ENCODE measurements at regions not wholly inside any gene's neighbourhood (a gene's known extent, or its start where the extent isn't known, plus 50 kb on each side); places are given as distances from the start of the nearest gene placed in this dataset.

DNA sequence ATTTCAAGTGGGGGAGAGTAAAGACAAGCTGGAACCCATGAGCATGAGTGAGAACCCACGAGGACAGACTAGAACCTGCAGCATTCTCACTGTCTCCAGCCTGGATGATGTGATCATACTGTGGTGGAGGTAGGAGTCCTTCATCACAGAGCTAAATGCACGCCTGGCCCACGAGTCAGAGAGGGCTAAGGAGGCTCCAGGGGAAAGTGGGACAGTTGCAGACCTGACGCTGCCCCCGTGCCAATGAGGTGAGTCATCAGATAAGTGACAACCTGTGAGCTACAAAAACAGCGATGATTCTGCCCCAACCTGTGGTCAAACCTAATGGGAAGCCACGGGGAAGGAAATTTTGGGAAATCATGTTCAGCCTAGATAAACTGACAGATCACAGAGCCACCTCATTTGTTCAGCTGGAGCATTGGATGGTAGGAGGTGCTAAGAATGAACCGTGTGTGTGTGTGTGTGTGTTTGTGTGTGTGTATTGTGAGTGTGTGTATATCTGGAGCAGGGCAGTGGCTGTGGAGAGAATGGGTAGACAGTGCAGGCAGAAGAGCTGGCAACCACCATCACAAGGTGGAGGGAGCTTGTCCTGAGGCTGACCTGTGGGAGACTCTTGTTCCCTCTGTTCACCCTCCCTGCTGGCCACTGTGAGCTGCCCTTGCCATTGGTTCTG lies 131.8 kb downstream of the UTP18 start:
- ChIA-PET POLR2A (ENCODE audit: unreplicated experiment) (no interaction called here), CTCF (interaction anchor here (0.7 kb wide), 1 partner anchor 93 kb away, joined by 4 read pairs; no protein-coding TSS in a partner anchor)
- H3K9ac ChIP-seq (ENCODE audit: low read length) = no peak overlapping the region
- H3K27me3 ChIP-seq (ENCODE audit: low read length) = peaks cover 77% of the 10 kb centered on the region
- H3K27ac ChIP-seq (ENCODE audit: low read length) = no peak overlapping the region
- no peak overlapping the region for H3K4me3 ChIP-seq (ENCODE audit: low read length)
- no peaks in the 10 kb centered on the region for H3K9me2 ChIP-seq (replicated peaks; ENCODE audit: low read length)
- peaks cover 6% of the 10 kb centered on the region; the same call in 1 of the 2 replicates for H3K4me1 ChIP-seq (ENCODE audit: insufficient read depth, low read length)
- H2AFZ ChIP-seq (ENCODE audit: low read length) = 0 out of 2 replicates have a peak overlapping the region, but pooled peaks have one; percentile 15
- no peak; the same call in 1 of the 2 replicates for ATAC-seq
- intact Hi-C loops (cut with micrococcal nuclease) = no loop called here
- H3K9me3 ChIP-seq (ENCODE audit: low read length) = no peaks in the 10 kb centered on the region
- peak; percentile 46 for DNase-seq
- TF ChIP-seq EZH2phosphoT487 (IDR thresholded peaks at IDR 0.05; ENCODE audit: borderline replicate concordance, low read length) (no peak), EZH2 (IDR thresholded peaks at IDR 0.05; ENCODE audit: low read length, unreplicated experiment) (no peak)
- TF ChIP-seq, protein P1, sequence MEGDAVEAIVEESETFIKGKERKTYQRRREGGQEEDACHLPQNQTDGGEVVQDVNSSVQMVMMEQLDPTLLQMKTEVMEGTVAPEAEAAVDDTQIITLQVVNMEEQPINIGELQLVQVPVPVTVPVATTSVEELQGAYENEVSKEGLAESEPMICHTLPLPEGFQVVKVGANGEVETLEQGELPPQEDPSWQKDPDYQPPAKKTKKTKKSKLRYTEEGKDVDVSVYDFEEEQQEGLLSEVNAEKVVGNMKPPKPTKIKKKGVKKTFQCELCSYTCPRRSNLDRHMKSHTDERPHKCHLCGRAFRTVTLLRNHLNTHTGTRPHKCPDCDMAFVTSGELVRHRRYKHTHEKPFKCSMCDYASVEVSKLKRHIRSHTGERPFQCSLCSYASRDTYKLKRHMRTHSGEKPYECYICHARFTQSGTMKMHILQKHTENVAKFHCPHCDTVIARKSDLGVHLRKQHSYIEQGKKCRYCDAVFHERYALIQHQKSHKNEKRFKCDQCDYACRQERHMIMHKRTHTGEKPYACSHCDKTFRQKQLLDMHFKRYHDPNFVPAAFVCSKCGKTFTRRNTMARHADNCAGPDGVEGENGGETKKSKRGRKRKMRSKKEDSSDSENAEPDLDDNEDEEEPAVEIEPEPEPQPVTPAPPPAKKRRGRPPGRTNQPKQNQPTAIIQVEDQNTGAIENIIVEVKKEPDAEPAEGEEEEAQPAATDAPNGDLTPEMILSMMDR (conservative IDR thresholded peaks at IDR 0.05; ENCODE audit: low read depth, low read length) = no peak
- BruUV-seq (replicated peaks) = no TSS peak
- H4K20me1 ChIP-seq (ENCODE audit: low read length) = no peaks in the 10 kb centered on the region
- no peaks in the 10 kb centered on the region for H3K79me2 ChIP-seq (ENCODE audit: low read length)
- H3F3A ChIP-seq (ENCODE audit: low read length, unreplicated experiment) = no peaks in the 10 kb centered on the region
- no peak overlapping the region for H3K4me2 ChIP-seq (ENCODE audit: low read length)
- no peaks in the 10 kb centered on the region for H3K36me3 ChIP-seq (ENCODE audit: low read depth, low read length)

DNA sequence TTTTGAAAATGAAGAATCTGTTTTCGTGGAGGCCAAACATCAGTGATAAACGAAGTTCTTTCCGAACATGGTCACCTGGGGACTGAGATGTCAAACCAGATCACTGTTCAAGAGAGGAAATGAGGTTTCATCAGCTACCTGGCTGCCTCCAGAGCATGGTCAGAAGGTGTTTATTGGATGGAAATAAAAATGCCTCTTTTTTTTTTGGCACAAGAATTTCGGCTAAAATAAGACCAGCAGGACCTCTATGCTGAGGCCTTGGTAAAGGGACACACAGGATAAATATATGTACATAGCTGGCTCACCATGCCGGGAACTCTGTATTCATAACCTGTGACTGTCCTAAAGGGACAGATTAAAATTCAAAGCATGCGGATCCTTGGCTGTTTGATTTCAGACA lies 135.3 kb downstream of the UTP18 start:
- intact Hi-C loops (cut with micrococcal nuclease) = no loop called here
- Histone ChIP-seq H3K4me1 (ENCODE audit: insufficient read depth, low read length) (peaks cover 13% of the 10 kb centered on the region; the same call in 1 of the 2 replicates), H3K9me2 (replicated peaks; ENCODE audit: low read length) (no peaks in the 10 kb centered on the region), H2AFZ (ENCODE audit: low read length) (no peak overlapping the region), H4K20me1 (ENCODE audit: low read length) (no peaks in the 10 kb centered on the region), H3K4me3 (ENCODE audit: low read length) (no peak overlapping the region), H3K4me2 (ENCODE audit: low read length) (no peak overlapping the region), H3K36me3 (ENCODE audit: low read depth, low read length) (no peaks in the 10 kb centered on the region), H3F3A (ENCODE audit: low read length, unreplicated experiment) (no peaks in the 10 kb centered on the region), H3K27ac (ENCODE audit: low read length) (no peak overlapping the region), H3K27me3 (ENCODE audit: low read length) (peaks cover 50% of the 10 kb centered on the region), H3K79me2 (ENCODE audit: low read length) (no peaks in the 10 kb centered on the region), H3K9ac (ENCODE audit: low read length) (no peak overlapping the region), H3K9me3 (ENCODE audit: low read length) (no peaks in the 10 kb centered on the region)
- ChIA-PET CTCF (no interaction called here), POLR2A (ENCODE audit: unreplicated experiment) (no interaction called here)
- ATAC-seq (no peak), DNase-seq (no peak)
- TF ChIP-seq EZH2 (IDR thresholded peaks at IDR 0.05; ENCODE audit: low read length, unreplicated experiment) (no peak), EZH2phosphoT487 (IDR thresholded peaks at IDR 0.05; ENCODE audit: borderline replicate concordance, low read length) (no peak)
- TF ChIP-seq, protein P1 (conservative IDR thresholded peaks at IDR 0.05; ENCODE audit: low read depth, low read length) = no peak
- no TSS peak for BruUV-seq (replicated peaks)
